RWPE1 (cell line): ENCODE measurements at regions not wholly inside any gene's neighbourhood (a gene's known extent, or its start where the extent isn't known, plus 50 kb on each side); places are given as distances from the start of the nearest gene placed in this dataset.

Source experiments
- CTCF ChIA-PET: fragments of 350-600 bp; sonication (Branson Sonifier 250); formaldehyde crosslinking; extraction: SDS; loops from one replicate; lab custom pipeline; 2021; lab: Yijun Ruan, JAX
- POLR2A ChIA-PET: fragments of 400-600 bp; formaldehyde crosslinking; extraction: SDS; loops from one replicate; lab custom pipeline; 2020; ENCODE audit warnings: antibody characterized with exemption; ENCODE audit not compliant: low non-redundant PET; lab: Yijun Ruan, JAX
- DNase-seq: peaks from one replicate; pipeline ENCODE4 v3.0.0; 2012; ENCODE audit warnings: low spot score
- H3K27ac ChIP-seq: fragments of 450-650 bp; 2 replicates; pipeline ENCODE4 v1.5.1; 2017
- CTCF ChIP-seq: fragments of 450-650 bp; conservative IDR thresholded peaks from 2 replicates; pipeline ENCODE4 v1.5.1; 2017; ENCODE audit warnings: low read depth, mild to moderate bottlenecking

- ChIA-PET POLR2A (no interaction called here), CTCF (interaction anchor here (0.6 kb wide), 1 partner anchor 113 kb away, joined by 3 read pairs; no protein-coding TSS in a partner anchor)
- no peak overlapping the region for H3K27ac ChIP-seq
- no peak for DNase-seq
- no peak for TF ChIP-seq CTCF
Observed at GRCh38 chr2:183998797-183999190, 599.5 kb upstream of the ZNF804A start.

GRCh38 chr2:184004289-184004947, 593.9 kb upstream of the ZNF804A start:
- POLR2A ChIA-PET: no interaction called here
- CTCF ChIA-PET: no interaction called here
- no peak overlapping the region for H3K27ac ChIP-seq
- TF ChIP-seq CTCF: no peak
- no peak for DNase-seq

- POLR2A ChIA-PET: no interaction called here
- no peak for DNase-seq
- CTCF ChIA-PET: no interaction called here
- H3K27ac ChIP-seq: no peak overlapping the region
- no peak for TF ChIP-seq CTCF
Observed at GRCh38 chr2:184004948-184005672, 593.2 kb upstream of the ZNF804A start.

GRCh38 chr2:184006998-184007397, 591.3 kb upstream of the ZNF804A start:
- DNase-seq: no peak
- ChIA-PET POLR2A (no interaction called here), CTCF (no interaction called here)
- no peak overlapping the region for H3K27ac ChIP-seq
- no peak for TF ChIP-seq CTCF

GRCh38 chr2:184026961-184027360, 571.4 kb upstream of the ZNF804A start:
- H3K27ac ChIP-seq: no peak overlapping the region
- POLR2A ChIA-PET: no interaction called here
- DNase-seq: no peak
- TF ChIP-seq CTCF: no peak
- CTCF ChIA-PET: no interaction called here

- TF ChIP-seq CTCF: no peak
- ChIA-PET CTCF (no interaction called here), POLR2A (no interaction called here)
- DNase-seq: no peak
- no peak overlapping the region for H3K27ac ChIP-seq
Observed at GRCh38 chr2:184030245-184030644, 568.1 kb upstream of the ZNF804A start.
